GM19035 (cell line): ENCODE measurements at regions not wholly inside any gene's neighbourhood (a gene's known extent, or its start where the extent isn't known, plus 50 kb on each side); places are given as distances from the start of the nearest gene placed in this dataset.
"Not testable (repeated sequence)": the region's sequence is repeated elsewhere in the genome, so short reads cannot be mapped to it uniquely, and the experiment has no call there.

ENCODE experiments used
- ATAC-seq: cut with Tn5 transposase; IDR thresholded peaks from one replicate; pipeline ENCODE4 v1.9.1; 2021; ENCODE audit not compliant: unreplicated experiment

DNA sequence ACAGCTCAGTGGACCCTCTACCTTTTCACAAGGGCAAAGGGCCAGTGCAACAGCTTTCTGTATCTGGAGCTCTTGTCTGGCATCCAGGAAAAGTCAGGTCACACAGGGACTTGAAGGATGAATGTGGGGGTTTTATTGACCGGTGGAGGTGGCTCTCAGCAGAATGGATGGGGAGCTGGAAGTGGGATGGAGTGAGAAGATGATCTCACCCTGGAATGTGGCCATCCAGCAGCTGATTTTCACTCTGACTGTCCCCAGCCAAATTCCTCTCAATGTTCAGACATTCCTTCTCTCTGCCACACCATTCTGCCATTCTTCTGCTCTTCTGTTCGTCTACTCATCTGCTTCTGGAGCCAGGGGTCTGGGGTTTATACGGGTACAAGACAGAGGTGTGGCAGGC lies 1119.9 kb downstream of the TAF11L14 start:
- ATAC-seq, result no peak

DNA sequence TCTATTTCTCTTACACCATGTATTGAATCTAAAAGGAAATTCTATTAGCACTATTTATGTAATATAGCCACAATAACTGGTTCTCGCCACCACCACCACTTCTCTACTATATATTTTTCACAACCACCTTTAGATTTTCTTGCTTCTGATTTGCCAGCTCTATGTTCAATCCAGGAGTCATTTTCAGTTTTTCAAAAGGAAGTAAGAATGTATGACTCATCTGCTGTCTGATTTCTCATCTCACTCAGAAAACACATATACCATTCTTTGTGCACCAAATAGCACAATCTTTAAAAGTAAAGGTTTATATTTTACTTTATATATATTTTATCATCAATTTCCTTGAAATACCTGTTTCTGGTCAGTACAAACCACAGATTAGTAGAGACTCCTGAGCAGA lies 1127.5 kb downstream of the TAF11L14 start:
- ATAC-seq, result peak; percentile 61

DNA sequence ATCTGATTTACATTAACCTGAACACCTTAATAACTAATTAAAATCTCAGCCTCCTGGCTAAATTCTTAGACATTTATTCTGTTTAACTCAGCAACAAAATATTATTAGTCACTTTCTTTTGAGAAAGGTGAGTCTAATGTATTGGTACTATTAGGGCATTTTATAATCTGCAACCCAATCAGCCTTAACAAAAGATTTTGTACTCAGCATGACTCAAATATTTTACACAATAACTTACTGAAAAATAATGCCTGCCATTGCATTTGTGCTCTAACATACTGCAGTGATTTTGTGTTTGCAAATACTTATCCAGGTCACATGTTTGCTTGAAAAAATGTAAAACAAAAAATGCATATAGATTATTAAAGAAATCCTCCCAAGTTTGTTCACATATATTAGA lies 1129.9 kb downstream of the TAF11L14 start:
- ATAC-seq, result no peak

DNA sequence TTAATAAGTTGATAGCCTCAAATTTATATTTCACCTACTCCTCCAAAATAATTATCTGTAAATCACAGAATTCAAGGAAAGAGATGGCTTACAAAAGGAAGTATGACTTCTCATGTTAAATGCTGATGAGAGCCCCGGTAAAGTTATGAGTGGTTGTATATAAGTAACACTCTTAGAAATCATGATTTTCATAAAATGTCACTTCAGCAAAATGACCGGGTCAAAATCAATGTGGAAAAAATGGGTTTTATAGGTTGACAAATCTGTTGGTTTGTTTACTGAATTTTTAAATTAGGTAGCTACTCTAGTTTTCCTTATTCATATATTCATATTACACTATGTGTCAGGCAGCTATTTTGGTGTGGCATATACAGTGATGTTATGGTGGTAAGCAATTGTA lies 1131.0 kb downstream of the TAF11L14 start:
- ATAC-seq, result no peak

DNA sequence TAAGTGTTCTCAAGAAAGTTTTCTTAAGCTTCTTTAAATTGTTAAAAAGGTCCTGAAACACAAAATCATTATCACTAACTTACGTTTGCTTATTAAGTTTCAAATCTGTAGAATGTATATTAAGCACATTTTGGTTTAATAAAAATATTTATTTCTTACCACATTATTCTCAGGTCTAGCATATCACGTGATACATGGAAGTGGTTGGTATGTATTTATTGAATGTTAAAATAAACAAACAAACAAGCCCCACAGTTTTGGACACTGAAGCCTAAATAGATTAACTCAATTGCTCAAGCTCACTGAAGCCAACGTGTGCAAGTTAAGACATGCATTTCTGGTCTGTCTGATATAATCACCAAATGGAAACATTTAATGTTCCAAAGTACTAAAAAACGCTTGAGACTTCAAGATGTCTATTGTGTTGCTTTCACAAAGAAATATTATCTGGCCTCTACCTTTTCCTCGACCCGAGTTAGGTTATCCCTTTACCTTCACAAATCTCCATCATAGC lies 1136.9 kb downstream of the TAF11L14 start:
- no peak for ATAC-seq

DNA sequence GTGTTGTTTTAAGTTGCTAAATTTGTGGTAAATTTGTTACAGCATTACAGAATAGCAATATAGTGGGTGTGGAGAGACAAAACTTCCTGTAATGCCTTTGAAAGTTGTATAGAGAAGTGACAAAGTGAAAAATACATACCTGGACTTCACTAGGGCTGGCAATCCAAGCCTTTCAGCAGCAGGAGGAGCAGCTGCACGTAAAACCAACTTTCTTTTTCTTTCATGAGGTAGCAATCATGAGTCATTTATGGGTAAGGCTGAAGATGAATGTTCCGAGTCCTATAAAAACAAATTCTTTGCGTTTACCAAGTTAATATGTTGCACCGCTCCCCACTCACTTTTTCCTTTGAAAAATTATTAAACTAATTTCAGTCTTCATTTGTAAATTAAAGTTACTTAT lies 1138.2 kb downstream of the TAF11L14 start:
- ATAC-seq, result no peak

DNA sequence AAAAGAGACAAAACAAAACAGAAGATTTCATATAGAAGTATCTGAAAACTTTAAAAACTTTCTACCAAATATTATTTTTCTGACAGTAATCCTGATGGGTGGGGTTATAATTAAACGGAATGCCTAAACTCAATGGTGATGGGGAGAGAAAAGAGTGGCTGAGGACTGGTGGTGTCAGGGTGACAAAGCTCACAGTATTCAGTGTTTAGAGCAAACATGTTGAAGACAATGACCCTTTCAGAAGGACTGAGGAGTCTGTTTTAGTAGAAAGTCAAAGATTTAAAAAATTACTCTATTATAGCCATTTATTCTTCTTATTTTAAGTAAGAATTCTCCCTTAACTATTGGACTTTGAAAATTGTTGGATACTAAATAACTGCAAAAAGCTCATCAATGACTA lies 1144.0 kb downstream of the TAF11L14 start:
- no peak for ATAC-seq

DNA sequence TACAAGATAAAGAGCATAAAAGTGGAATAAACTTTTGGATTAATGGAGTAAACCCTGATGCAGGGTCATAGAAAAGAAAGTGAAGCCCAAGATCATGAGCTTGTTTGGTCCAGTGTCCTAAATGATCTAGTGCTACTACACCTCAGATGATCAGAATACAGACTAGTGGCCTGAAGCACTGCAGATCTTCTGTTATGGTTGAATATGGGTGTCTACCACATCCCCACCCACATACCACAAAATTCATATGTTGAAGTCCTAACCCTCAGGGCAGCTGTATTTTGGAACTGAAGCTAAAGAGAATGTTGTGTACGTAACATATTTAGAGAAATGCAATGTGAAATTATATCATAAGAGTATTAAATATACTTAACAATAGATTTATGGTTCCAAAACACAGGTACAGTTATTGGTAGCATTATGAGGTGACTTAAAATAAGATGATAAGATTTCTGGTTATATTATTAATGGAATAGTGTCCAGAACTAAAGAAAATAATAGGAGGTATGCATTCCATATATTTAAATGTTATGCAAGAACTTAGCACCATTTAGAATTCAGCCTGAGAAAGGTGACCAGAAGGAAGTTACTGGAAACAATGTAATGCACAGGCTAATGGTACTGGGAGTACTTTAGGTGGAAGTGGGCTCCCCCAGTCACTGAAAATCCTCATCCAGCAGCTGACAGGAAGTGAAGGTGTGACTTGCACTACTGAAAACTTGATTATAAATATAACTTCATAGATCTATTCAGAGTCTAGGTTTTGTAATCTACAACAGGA lies 1155.1 kb downstream of the TAF11L14 start:
- no peak for ATAC-seq

DNA sequence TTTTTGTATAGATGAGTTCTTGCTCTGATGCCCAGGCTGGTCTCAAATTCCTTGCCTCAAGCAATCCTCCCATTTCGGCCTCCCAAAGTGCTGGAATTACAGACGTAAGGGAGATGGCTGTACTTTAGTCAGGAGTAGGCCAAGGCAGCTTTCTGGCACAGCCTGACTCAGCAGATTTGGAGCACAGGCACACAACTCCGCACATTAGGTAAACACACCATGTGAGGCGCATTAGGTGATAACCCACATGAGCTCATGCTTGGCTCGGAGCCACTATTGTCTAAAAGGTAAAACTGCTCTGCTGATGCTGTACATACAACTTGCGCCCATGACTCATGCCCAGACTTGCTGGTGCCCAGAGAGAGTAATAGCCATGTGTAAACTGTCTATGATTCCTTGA lies 1157.9 kb downstream of the TAF11L14 start:
- no peak for ATAC-seq

DNA sequence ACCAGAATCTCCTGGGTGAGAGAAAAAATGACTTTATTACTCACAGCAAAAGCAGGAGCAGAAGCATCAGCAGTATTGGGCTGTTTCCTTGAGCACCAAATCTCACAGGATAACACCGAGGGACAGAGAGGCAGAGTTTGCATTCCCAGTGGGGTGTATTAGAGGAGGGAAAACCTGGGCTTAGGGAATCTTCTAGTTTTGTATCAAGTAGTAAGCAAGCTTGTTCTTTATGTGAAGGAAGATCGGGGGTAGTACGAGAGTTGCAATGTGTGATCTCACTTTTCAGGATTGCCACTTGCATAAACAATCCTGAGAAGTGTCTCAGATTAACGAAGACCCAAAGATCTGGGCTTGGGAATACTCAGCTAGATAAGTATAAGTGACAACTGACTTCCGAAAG lies 1163.0 kb downstream of the TAF11L14 start:
- ATAC-seq, result no peak

DNA sequence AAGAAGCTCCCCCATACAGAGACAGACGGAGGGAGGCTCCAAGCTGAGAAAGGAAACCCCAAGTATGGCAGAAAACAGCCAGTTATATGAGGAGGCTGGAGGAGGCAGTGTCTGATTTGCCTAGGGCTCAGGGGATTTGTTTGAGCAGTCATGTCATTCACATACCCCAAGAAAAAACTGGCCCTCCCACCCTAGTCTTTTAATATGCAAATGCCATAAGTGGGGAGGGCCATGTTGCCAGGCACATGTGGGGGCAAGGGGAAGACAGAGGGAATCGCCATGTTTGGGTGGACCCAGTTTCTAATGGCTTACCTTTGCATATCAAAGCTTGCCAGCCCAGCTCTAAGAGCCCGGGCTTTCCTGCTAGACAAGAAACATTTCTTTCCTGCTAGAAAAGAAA lies 1163.8 kb downstream of the TAF11L14 start:
- no peak for ATAC-seq

DNA sequence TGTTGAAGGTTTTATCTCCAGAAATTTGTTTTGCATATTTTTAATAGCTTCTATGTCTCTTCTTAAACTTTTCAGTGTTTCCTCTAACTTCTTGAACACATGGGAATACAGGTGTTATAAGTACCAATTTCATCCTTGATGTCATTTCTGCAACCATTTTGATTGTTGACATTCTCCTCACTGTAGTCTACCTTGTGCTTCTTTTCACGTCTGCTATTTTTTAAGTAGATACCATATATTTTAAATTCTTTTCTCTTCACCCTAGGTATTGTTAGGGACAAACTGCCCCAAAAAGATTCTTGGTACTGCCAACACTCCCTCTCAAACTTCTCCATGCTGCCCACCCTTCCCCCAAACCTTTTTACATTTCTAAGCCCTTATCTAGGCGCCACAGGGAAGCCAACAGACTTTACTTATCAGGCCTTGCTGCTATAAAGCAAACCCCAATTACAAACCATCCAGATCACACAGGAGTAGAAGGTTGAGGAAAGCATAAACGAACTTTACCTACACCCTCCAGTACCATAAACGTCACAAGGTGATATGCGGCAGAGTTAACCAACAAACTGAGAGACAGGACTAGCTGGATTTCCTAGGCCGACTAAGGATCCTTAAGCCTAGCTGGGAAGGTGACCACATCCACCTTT lies 1165.3 kb downstream of the TAF11L14 start:
- no peak for ATAC-seq

DNA sequence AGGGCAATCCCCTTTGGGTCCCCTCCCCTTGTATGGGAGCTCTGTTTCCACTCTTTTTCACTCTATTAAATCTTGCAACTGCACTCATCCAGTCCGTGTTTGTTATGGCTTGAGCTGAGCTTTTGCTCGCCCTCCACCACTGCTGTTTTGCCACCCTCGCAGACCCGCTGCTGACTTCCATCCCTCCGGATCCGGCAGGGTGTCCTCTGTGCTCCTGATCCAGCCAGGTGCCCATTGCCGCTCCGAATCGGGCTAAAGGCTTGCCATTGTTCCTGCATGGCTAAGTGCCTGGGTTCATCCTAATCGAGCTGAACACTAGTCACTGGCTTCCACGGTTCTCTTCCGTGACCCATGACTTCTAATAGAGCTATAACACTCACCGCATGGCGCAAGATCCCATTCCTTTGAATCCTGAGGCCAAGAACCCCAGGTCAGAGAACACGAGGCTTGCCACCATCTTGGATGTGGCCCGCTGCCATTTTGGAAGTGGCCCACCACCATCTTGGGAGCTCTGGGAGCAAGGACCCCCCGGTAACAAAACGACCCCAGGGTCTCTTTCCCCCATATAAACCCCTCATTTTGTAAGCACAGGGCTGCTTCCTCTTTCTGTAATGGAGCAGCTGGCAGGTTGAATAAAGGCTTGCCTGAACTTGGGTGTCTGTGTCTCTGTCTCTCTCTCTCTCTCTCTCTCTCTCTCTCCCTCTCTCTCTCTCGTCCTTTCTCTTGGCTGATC lies 1166.2 kb downstream of the TAF11L14 start:
- no peak for ATAC-seq

DNA sequence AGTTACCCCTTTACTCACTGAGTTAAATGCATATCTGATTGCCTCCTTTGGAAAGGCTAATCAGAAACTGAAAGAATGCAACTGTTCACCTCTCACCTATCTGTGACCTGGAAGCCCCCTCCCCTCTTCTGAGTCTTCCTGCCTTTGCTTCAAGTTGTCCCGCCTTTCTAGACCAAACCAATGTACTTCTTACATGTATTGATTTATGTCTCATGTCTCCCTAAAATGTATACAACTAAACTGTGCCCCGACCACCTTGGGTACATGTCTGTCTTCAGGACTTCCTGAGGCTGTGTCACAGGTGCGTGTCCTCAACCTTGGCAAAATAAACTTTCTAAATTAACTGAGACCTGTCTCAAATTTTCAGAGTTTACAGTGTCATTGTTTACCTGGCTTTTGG lies 1167.2 kb downstream of the TAF11L14 start:
- not testable (repeated sequence) for ATAC-seq

DNA sequence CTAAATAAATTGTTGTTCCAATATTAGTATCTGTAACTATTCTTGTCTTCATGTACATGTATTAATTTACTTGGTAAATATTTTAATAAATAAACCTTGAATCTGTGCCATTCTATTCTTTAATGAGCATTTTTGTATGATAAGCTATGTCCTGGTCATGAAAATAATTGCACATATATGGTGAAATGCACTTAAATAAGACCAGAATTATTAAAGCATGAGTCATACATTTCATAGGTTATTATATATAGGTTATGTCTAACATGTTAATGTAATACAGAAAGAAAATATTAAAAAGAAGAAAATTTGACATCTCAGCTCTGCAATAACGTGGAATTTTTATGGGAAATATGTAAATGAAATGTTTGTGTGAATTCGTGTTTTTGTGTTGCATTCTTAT lies 1168.1 kb downstream of the TAF11L14 start:
- no peak for ATAC-seq

DNA sequence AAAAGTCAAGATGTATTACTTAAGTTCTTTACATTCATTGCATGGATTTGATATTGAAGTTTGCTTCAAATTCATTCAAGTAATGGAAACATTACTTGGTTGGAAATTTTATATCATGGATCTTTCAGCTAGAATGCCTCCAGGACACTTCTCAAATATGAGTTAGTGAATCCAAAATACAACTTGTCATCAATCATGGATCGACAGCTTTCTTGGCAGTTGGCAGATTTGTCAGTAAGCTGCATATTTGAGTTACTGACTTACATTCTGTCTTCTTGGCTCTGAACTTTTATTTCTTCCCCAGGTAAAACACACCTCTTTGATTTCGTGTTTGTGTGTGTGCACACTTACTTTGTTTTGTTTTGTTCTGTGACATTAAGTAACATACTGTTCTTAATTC lies 1171.1 kb downstream of the TAF11L14 start:
- ATAC-seq, result no peak

DNA sequence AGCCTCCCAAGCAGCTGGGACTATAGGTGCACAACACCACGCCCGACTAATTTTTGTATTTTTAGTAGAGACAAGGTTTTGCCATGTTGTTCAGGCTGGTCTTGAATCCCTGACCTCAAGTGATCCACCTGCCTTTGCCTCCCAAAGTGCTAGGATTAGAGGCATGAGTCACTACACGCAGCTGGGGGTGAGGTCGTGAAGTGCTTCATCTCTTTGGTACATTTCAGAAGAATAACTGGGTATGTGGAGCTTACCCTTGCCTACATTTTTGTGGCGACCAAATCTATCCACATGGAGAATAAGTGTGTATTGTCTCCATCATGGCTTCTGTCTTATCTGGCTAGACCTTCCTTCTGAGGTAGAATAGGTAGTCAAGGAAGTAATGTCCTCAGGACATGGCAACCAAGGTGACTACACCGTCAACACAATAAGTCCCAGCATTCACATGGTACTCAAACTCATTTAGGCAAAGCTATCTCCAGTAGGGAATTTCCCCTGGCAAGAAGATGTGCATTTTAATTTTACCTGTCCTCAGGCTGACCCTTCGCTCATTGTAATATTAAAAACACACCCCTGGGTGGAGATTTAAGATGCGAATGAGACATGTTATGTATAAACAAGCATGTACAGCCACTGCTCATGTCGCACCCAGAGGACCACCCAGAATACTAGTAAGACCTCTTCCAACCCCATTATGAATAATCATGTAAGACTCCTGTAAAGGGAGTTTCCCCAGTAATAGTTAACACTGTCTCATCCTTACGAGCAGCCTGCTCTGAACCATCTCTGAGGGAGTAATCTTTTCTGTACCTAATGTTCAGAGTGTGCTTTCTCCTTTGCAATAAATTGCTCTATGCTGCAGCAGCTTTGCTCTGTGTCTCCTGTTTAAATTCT lies 1173.2 kb downstream of the TAF11L14 start:
- no peak for ATAC-seq

DNA sequence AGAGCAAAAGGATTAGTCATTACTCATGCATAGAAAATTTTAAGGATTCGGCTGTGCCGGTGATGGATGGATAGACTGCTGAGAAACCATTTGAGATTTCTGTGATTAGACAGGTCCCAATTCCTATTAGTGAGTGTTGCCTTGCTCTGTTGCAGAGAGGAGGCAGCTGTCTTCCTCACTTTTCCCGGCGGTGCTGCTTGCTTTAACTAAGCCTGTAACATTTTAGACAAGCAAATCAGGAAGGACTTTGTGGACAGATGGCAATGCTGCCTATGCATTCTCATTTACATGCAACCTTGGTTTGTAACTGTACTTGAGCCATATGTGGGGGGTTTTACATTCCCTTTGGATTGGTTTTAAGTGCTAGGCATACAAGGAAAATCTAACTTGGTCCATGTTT lies 1176.3 kb downstream of the CDH18 start:
- no peak for ATAC-seq

DNA sequence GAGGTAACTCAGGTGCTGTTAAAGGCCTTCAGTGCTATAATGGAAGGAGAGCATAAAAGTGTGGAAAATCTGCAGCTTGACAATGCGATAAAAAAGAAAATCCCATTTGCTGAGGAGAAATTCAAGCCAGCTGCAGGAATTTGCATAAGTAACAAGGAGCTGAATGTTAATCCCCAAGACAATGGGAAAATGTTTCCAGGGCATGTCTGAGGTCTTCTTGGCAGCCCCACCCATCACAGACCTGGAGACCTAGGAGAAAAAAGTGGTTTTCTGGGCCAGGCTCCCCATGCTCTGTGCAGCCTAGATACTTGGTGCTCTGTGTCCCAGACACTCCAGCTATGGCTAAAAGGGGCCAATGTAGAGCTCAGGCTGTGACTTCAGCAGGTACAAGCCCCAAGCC lies 1159.6 kb downstream of the CDH18 start:
- no peak for ATAC-seq

DNA sequence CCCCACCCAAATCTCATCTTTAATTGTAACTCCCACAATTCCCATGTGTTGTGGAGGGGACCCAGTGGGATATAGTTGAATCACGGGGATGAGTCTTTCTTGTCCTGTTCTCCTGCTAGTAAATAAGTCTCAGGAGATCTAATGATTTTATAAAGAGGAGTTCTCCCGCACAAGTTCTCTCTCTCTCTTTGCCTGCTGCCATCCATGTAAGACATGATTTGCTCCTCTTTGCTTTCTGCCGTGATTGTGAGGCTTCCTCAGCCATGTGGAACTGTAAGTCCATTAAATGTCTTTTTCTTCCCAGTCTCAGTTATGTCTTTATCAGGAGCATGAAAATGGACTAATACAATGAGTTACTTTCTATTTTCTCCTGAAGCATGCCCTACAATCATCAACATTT lies 1158.5 kb downstream of the CDH18 start:
- no peak for ATAC-seq

DNA sequence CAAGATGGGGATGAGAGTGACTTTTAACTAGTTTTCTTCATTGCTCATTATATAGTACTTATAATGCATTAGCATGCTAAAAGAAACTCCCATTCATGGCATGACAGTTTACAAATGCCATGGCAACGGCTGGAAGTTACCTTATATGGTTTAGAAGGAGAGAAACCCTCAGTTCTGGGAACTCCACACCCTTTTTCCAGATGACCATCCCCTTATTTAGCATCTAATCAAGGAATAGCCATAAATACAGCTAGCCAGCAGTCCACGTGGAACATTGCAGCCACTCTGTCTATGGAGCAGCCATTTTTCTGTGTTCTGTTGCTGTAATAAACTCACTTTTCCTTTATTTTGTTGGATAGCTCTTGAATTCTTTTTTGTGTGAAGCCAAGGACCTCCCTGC lies 1137.8 kb downstream of the CDH18 start:
- ATAC-seq, result no peak
